IPS DF 6.9 (cell line): ENCODE measurements at regions not wholly inside any gene's neighbourhood (a gene's known extent, or its start where the extent isn't known, plus 50 kb on each side); places are given as distances from the start of the nearest gene placed in this dataset.
"Not testable (repeated sequence)": the region's sequence is repeated elsewhere in the genome, so short reads cannot be mapped to it uniquely, and the experiment has no call there.

Experiments used
- DNase-seq: peaks from one replicate; pipeline ENCODE4 v3.0.0-alpha.2; 2013; ENCODE audit warnings: low read depth, low spot score
- H3K27ac ChIP-seq: one replicate; pipeline ENCODE4 v1.5.1; 2013; ENCODE audit warnings: low read length, control low read depth
- H3K27me3 ChIP-seq: 2 replicates; pipeline ENCODE4 v1.6.1; 2013; ENCODE audit warnings: mild to moderate bottlenecking, low read length; ENCODE audit not compliant: control insufficient read depth, insufficient read depth
- H3K36me3 ChIP-seq: 2 replicates; pipeline ENCODE4 v1.6.1; 2013; ENCODE audit warnings: low read length; ENCODE audit not compliant: control insufficient read depth, insufficient read depth
- H3K4me1 ChIP-seq: 2 replicates; pipeline ENCODE4 v1.6.1; 2013; ENCODE audit warnings: low read length; ENCODE audit not compliant: control insufficient read depth, insufficient read depth
- H3K4me3 ChIP-seq: 2 replicates; pipeline ENCODE4 v1.5.1; 2013; ENCODE audit warnings: mild to moderate bottlenecking, low read length
- H3K9me3 ChIP-seq: 2 replicates; pipeline ENCODE4 v1.6.1; 2013; ENCODE audit warnings: low read length, inconsistent platforms; ENCODE audit not compliant: control insufficient read depth, insufficient read depth
- WGBS: extraction: QIAGEN DNeasy Blood & Tissue Kit; methylation state at CpG from one replicate; pipeline ENCODE4 v1.1.7; 2013; ENCODE audit warnings: mixed read lengths, missing lambda C conversion rate; ENCODE audit not compliant: insufficient read length, insufficient coverage; 5-methylcytosine and 5-hydroxymethylcytosine counted together

GRCh38 chrX:129361576-129361975, 161.7 kb downstream of the SMARCA1 start:
- no peak for DNase-seq
- H3K27me3 ChIP-seq = no peaks in the 10 kb centered on the region
- no CpG with 5 or more reads among the region's 5 CpGs for WGBS

GRCh38 chrX:129360175-129360574, 163.1 kb downstream of the SMARCA1 start:
- Histone ChIP-seq H3K4me3 (no peak overlapping the region), H3K9me3 (no peaks in the 10 kb centered on the region), H3K4me1 (no peaks in the 10 kb centered on the region), H3K27ac (no peak overlapping the region), H3K27me3 (no peaks in the 10 kb centered on the region), H3K36me3 (no peaks in the 10 kb centered on the region)
- DNase-seq = no peak
- WGBS = no CpG with 5 or more reads among the region's 5 CpGs

More at GRCh38 chrX:129361576-129361975, 161.7 kb downstream of the SMARCA1 start:
- no peaks in the 10 kb centered on the region for H3K36me3 ChIP-seq
- no peak overlapping the region for H3K4me3 ChIP-seq
- no peak overlapping the region for H3K27ac ChIP-seq
- no peaks in the 10 kb centered on the region for H3K4me1 ChIP-seq
- no peaks in the 10 kb centered on the region for H3K9me3 ChIP-seq

- WGBS = 63% methylated on average over 1 of the region's 2 CpGs
- no peaks in the 10 kb centered on the region for H3K36me3 ChIP-seq
- H3K27ac ChIP-seq = no peak overlapping the region
- H3K27me3 ChIP-seq = no peaks in the 10 kb centered on the region
- H3K9me3 ChIP-seq = no peaks in the 10 kb centered on the region
- no peak for DNase-seq
- no peaks in the 10 kb centered on the region for H3K4me1 ChIP-seq
- H3K4me3 ChIP-seq = no peak overlapping the region
Observed at GRCh38 chrX:129359269-129359668, 164.0 kb downstream of the SMARCA1 start.

- WGBS = no CpG with 5 or more reads among the region's 4 CpGs
- H3K27ac ChIP-seq, H3K9me3 ChIP-seq, H3K4me3 ChIP-seq, H3K4me1 ChIP-seq, H3K36me3 ChIP-seq, H3K27me3 ChIP-seq, DNase-seq: not testable (repeated sequence)
Observed at GRCh38 chrX:129357428-129357827, 165.9 kb downstream of the SMARCA1 start.

GRCh38 chrX:129347291-129347690, 176.0 kb downstream of the SMARCA1 start:
- H3K36me3 ChIP-seq = no peaks in the 10 kb centered on the region
- H3K9me3 ChIP-seq = no peaks in the 10 kb centered on the region
- no peak overlapping the region for H3K27ac ChIP-seq
- DNase-seq = no peak
- H3K27me3 ChIP-seq = peaks cover 9% of the 10 kb centered on the region; the same call in 1 of the 2 replicates
- H3K4me3 ChIP-seq = no peak overlapping the region
- H3K4me1 ChIP-seq = no peaks in the 10 kb centered on the region
- no CpG with 5 or more reads among the region's 2 CpGs for WGBS

- no CpG with 5 or more reads among the region's 3 CpGs for WGBS
- no peak for DNase-seq
- H3K4me1 ChIP-seq = no peaks in the 10 kb centered on the region
- no peak overlapping the region for H3K4me3 ChIP-seq
- peaks cover 9% of the 10 kb centered on the region; the same call in 1 of the 2 replicates for H3K27me3 ChIP-seq
- no peak overlapping the region for H3K27ac ChIP-seq
- H3K9me3 ChIP-seq = no peaks in the 10 kb centered on the region
- no peaks in the 10 kb centered on the region for H3K36me3 ChIP-seq
Observed at GRCh38 chrX:129346574-129346973, 176.7 kb downstream of the SMARCA1 start.

- not testable (repeated sequence) for DNase-seq, H3K27me3 ChIP-seq, H3K27ac ChIP-seq, H3K36me3 ChIP-seq, H3K9me3 ChIP-seq, H3K4me1 ChIP-seq
- H3K4me3 ChIP-seq = peak overlapping the region; percentile 35; the same call in 1 of the 2 replicates
- no CpG with 5 or more reads among the region's 16 CpGs for WGBS
Observed at GRCh38 chrX:129337264-129337663, 186.0 kb downstream of the SMARCA1 start.

- Histone ChIP-seq H3K4me1 (no peaks in the 10 kb centered on the region), H3K9me3 (no peaks in the 10 kb centered on the region), H3K27me3 (no peaks in the 10 kb centered on the region), H3K27ac (no peak overlapping the region), H3K4me3 (no peak overlapping the region), H3K36me3 (no peaks in the 10 kb centered on the region)
- no peak for DNase-seq
- WGBS = no CpG with 5 or more reads among the region's 3 CpGs
Observed at GRCh38 chrX:129323115-129323514, 200.2 kb downstream of the SMARCA1 start.

GRCh38 chrX:129318375-129318774, 204.9 kb downstream of the SMARCA1 start:
- H3K4me3 ChIP-seq = no peak overlapping the region
- no peaks in the 10 kb centered on the region for H3K36me3 ChIP-seq
- H3K4me1 ChIP-seq = no peaks in the 10 kb centered on the region
- H3K27ac ChIP-seq = no peak overlapping the region
- no peaks in the 10 kb centered on the region for H3K9me3 ChIP-seq
- no peak for DNase-seq
- H3K27me3 ChIP-seq = no peaks in the 10 kb centered on the region
- no CpG with 5 or more reads among the region's 1 CpG for WGBS

GRCh38 chrX:129316461-129316860, 206.8 kb downstream of the SMARCA1 start:
- H3K27ac ChIP-seq = no peak overlapping the region
- no peaks in the 10 kb centered on the region for H3K4me1 ChIP-seq
- H3K27me3 ChIP-seq = no peaks in the 10 kb centered on the region
- no peaks in the 10 kb centered on the region for H3K36me3 ChIP-seq
- H3K9me3 ChIP-seq = no peaks in the 10 kb centered on the region
- no peak overlapping the region for H3K4me3 ChIP-seq
- no peak for DNase-seq
- no CpG with 5 or more reads among the region's 2 CpGs for WGBS

GRCh38 chrX:129310000-129310399, 213.3 kb downstream of the SMARCA1 start:
- Histone ChIP-seq H3K9me3 (no peaks in the 10 kb centered on the region), H3K4me1 (no peaks in the 10 kb centered on the region), H3K4me3 (no peak overlapping the region), H3K27me3 (no peaks in the 10 kb centered on the region), H3K27ac (no peak overlapping the region), H3K36me3 (no peaks in the 10 kb centered on the region)
- no peak for DNase-seq
- no CpG with 5 or more reads among the region's 2 CpGs for WGBS
